ENCODE measurements at regions not wholly inside any gene's neighbourhood (a gene's known extent, or its start where the extent isn't known, plus 50 kb on each side); places are given as distances from the start of the nearest gene placed in this dataset.

DNA sequence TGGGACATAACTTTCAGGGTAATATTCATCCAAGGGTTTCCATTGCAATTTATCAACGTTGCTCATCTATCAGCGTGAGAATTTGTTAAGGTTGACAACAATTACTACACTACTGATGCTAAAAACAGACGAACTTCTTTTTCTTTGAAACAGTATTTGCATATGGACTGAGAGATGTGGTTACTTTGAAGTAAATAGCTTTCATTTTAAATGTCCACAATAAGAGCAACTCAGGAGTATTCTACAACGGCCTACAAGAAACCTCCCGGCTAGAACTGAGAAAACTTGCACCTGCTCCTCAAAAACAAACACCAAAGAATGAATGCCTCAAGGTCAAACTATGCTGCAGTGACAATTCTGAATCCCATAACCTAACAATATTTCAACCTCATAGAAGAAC is 238.4 kb downstream of the IRS2 start:
- TF ChIP-seq, protein P1, sequence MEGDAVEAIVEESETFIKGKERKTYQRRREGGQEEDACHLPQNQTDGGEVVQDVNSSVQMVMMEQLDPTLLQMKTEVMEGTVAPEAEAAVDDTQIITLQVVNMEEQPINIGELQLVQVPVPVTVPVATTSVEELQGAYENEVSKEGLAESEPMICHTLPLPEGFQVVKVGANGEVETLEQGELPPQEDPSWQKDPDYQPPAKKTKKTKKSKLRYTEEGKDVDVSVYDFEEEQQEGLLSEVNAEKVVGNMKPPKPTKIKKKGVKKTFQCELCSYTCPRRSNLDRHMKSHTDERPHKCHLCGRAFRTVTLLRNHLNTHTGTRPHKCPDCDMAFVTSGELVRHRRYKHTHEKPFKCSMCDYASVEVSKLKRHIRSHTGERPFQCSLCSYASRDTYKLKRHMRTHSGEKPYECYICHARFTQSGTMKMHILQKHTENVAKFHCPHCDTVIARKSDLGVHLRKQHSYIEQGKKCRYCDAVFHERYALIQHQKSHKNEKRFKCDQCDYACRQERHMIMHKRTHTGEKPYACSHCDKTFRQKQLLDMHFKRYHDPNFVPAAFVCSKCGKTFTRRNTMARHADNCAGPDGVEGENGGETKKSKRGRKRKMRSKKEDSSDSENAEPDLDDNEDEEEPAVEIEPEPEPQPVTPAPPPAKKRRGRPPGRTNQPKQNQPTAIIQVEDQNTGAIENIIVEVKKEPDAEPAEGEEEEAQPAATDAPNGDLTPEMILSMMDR (conservative IDR thresholded peaks at IDR 0.05 in 1 of 2, IDR thresholded peaks at IDR 0.05 in 1 of 2; ENCODE audit: extremely low read depth in 1 of 2, insufficient read depth in 1 of 2, low read depth in 1 of 2, low read length in 2 of 2) = no peak
- no peak for TF ChIP-seq EZH2 (IDR thresholded peaks at IDR 0.05; ENCODE audit: borderline replicate concordance, low read length)

Data from mammary epithelial cell (primary cell).